HG03565 (cell line): ENCODE measurements at regions not wholly inside any gene's neighbourhood (a gene's known extent, or its start where the extent isn't known, plus 50 kb on each side); places are given as distances from the start of the nearest gene placed in this dataset.
"Not testable (repeated sequence)": the region's sequence is repeated elsewhere in the genome, so short reads cannot be mapped to it uniquely, and the experiment has no call there.

Experiments used
- ATAC-seq: cut with Tn5 transposase; IDR thresholded peaks from one replicate; pipeline ENCODE4 v1.9.1; 2021; ENCODE audit warnings: mild to moderate bottlenecking, moderate library complexity; ENCODE audit not compliant: unreplicated experiment

- not testable (repeated sequence) for ATAC-seq
Observed at GRCh38 chr4:18159117-18159912, 137.8 kb upstream of the LCORL start.

GRCh38 chr4:18155067-18156041 is 133.8 kb upstream of the LCORL start:
- no peak for ATAC-seq

DNA sequence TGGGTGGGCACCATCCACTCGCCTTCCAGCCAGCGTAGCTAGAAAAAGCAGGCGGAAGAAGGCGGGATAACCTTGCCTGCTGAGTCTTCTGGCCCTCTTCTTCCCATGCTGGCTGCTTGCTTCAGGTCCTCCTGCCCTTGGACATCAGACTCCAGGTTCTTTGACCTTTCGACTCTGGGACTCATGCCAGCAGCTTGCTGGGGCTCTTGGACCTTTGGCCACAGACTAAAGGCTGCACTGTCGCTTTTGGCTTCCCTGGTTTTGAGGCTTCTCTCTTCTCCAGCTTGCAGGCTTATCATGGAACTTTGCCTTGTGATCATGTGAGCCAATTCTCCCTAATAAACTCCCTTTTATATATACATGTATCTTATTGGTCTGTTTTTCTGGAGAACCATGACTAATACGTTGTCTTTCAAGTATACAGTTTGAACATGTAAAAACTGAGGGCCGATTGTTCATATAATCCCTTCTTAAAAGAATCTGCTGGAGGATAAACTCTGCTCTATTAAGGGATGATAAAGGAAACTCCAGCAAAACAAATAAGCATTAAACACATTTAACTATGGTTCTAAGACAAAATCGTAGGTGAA is 116.6 kb upstream of the LCORL start:
- ATAC-seq = no peak

DNA sequence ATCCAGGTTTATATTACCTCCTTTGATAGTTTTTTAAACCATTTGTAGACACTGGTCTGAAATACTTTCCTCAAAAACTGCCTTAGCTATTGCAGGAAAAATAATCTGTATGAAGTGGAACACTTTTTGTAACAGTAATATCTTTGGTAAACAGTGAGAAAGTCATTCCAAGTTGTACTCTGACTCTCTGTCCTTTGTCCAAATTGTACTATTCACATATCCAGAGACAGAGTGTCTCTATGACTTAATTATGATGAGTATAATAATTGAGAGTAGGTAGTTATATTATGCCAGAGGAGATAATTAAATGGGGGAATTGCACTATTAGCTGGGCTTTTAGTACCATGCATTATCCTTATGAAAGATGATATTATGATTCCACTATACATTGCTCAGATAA is 112.6 kb upstream of the LCORL start:
- no peak for ATAC-seq

DNA sequence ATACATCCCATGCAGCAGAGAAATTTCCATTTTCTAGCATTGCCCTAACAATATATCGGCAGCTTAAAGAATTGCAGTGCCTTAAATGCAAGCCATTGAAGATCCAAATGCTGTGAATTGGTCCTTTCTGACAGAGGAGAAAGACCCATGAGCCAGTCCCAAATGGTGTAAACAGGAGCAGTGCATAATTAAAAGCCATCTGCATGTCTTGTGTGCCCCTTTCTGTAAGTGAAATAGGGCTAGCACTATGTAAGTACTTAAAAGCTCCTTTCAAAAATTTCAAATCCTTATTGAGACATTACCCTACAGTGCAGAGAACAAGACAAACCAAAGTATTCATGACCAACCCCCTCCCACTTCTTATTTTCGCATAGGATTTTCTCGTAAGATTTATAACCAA is 108.7 kb upstream of the LCORL start:
- ATAC-seq = no peak

GRCh38 chr4:18128241-18128640 is 106.7 kb upstream of the LCORL start:
- ATAC-seq = no peak

GRCh38 chr4:18127030-18127429 is 105.5 kb upstream of the LCORL start:
- ATAC-seq = no peak

DNA sequence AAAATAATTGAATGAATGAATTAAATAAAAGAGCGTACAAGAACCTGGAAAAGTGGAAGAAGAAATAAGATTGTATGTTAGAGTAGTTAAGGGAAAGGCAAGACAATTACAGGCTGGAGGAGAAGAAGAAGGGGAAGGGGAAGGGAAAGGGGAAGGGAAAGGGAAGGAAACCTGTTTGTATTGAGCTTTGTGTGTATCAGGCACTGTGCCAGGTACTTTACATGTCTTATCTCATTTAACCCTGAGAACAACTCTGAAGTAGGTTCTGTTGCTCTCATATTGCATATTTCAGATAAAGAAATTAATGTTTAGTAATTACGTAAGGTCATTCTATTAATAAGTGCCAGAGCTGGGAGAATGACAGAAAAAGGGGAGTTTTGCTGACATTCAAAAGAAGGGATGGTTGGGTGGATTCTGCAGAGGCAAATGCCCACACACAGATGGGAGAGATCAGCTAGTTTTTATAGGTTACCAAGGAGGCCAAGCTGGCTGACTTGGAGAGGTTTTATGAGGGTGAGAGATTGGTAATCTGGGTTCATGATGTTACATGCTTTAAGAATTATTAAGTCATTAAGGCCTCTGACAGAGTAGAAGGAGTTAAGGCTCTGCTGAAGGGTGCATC is 92.3 kb upstream of the LCORL start:
- no peak for ATAC-seq

- no peak for ATAC-seq
Observed at GRCh38 chr4:18111081-18111480, 89.5 kb upstream of the LCORL start.

- no peak for ATAC-seq
Observed at GRCh38 chr4:18110099-18110498, 88.5 kb upstream of the LCORL start.

DNA sequence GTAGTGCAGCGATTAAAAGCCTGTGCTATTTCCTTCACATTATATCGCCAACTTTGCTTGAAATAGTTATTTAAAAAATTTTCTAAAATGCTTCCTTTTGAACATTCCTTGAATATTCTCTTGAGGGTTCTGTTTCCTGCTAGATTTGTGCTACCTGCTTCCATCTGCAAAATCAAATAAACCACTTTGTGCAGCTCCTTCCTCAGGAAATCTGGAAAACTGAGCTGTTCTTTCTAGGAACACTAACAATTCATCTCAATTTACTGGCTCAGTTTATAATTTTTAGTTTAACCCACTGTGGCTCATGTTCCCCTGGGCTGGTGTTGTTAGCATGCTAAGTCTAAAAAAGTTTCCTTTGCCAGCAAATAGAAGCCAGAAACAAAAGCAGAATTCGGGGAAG is 88.1 kb upstream of the LCORL start:
- no peak for ATAC-seq

DNA sequence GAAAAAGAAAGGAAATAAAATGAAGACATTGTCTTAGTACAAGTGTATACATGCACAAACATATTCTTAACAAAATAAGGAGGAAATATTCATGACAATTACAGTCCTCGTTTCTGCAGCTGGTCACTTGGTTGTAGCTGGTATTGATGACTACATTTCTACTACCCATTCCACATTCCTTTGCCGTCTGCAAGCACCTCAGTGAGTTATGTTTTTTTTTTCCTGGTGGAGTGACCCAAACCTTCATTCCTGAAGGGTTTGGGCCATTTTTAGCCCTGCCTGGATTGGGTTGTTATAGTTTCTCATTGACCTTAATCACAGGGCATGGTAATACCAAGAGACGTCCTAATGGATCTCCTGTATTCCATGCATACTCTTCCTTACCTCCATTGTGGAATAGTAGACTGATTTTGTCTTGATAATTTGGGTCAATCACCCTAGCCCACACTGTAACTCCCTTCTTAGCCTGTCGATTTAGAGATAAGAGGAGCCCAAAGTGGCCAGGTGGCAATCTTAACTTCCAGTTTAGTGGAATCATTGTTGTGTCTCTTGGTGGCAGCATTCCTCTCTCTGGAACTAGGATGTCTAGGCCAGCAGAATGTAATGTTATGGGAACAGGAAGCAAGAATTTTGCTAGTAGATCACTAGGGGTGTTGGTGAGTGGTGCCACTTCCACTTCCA is 86.4 kb upstream of the LCORL start:
- not testable (repeated sequence) for ATAC-seq

DNA sequence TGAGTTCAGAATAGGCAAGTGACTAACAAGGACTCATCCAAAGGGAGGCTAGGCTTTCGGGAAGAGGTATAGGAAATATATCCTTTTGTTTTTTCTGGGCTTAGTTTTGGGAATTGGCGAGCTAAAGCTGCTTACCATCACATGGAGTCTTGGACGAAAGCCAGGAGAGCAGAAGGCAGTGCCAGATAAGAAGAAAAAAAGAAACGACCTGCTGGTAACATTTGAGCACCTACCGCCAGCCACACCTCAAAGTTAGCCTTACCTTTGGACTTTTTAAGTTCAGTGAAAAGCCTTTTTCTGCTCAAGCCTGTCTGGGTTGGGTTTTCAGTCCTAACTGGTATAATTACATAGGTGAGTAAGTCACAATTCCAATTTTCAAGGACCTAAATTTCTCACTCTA is 85.1 kb upstream of the LCORL start:
- ATAC-seq = no peak

DNA sequence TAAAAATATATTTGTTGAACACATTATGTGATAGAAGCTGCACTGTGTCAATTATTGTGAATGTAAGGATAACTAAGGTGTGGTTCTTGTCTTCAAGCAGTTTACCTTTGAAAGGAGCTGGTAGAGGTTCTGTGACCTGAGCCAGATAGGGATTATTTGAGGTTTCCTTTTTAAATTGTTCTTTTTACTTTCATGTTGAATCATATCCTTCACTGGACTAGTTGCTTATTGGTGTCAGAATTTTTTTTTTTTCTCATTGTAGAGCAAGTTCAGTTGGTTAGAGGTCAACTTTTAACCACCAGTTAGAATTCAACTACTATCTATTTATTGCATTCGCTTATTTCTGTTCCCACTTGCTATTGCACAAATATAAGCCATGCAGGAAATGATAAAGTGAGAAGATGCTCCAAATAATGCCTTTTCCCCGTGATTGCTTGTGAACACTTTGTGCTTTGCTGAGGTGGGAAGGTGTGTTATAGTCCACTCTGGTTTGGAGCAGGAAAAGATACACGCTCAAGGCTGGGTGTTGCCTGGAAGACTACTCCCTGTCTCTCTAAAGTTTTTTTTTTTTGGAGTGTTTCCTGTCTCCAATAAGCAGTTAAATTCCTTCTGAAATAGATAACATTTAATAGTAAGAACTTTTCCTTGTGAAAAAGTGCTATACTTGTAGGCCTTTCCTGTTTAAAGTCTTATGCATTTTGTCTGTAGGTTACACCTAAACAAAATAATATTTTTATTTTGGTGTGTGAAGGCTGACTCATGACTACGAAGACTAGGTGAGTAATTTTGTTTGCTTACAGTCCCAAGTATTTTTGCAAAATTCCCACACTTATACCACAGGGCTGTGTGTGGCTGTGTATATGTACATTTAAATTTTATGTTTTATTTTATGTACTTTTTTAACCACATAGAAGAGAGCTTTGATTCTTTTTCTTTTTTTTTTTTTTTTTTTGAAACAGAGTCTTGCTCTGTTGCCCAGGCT is 83.8 kb upstream of the LCORL start:
- peak; percentile 86 for ATAC-seq

DNA sequence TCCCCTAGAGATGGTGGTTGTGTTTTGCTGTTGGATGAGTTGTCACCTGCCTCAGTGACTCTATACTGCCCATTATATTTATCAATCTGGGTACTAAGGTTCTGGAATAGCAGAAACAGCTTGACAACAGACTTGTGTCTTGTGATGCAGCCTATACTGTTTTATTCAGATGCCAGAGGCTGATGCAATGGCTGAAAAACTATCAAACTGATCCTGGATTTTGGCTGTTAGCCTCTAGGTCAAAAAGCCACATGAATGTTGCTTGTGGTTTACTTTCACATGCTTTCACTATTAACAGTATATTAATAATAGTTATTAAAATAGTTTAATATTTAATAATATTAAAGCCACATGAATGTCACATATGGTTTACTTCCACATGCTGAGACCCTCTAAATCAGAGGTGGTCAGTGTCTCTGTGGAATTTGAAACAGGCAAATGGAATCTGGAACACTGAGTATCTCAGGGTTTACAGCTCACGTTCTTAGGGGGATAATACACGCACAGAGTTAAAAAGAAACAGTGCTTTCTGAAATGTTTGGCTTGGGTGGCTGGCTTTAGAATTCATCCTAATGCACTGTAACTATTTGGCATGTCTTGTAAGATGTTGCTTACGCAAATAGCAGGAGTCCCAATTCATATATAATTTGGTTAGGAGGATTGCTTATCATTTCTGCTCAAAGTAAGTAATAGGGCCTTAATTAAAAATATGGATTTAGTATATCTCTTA is 82.5 kb upstream of the LCORL start:
- ATAC-seq = no peak

DNA sequence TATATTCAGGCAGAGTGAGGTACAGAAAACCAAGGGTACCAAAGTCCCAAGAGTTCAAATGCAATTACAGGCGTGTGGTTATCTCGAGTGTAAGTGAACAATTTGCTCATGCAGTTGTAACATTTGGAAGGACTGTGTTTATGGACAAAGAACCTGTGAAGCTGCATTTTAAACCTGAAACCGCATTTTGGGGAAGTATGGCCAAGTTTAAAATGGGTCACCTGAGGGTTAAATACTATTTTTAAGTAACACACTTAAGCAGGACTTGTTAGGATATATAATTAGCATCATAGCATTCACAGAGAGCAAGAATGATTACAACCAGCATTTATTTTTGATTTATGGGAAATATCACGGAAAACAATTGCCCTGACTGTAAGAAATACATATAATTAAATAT is 79.1 kb upstream of the LCORL start:
- ATAC-seq = peak; percentile 33

GRCh38 chr4:18090447-18090846 is 68.9 kb upstream of the LCORL start:
- not testable (repeated sequence) for ATAC-seq

GRCh38 chr4:18082236-18082635 is 60.7 kb upstream of the LCORL start:
- ATAC-seq = no peak

GRCh38 chr4:18081708-18082107 is 60.2 kb upstream of the LCORL start:
- no peak for ATAC-seq
